ENCODE measurements at regions not wholly inside any gene's neighbourhood (a gene's known extent, or its start where the extent isn't known, plus 50 kb on each side); places are given as distances from the start of the nearest gene placed in this dataset.

DNA sequence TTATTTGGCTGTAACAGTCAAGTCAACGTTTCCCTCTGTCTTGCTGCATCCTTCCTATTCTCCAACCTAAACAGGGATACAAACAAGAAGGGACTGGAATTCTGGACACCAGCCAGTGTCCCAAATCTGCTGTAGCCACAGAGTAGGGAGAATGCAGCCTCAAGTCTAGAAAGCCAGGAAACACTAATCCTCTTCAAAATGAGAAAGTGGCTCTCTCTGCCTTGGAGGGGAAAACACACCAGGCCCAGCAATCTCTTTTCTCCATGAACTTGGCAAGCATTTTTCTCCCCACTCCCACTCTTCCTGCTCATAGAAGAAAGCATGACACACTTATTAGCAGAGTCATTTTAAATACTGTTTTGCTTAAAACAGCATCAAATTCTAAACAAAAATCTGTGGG lies 781.7 kb downstream of the SQOR start:
- no peak for DNase-seq (ENCODE audit: low spot score)

DNA sequence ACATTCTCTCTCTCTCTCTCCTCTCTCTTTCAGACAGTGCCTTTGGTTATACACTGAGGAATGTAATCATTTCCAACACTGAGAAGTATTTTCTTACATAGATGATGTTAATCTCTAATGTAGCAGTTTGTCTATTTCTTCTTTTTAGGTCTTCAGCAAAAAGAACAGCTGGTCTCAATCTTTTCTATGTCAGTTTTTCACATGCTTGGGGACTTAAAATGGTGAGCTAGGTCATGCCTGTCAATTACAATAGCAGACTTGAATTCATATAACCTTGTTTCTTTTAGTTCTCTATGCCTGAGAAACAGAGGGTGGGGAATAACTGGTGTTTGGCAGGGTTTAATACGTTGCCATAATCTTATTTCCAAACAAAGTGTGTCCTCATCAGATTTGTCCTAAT lies 786.2 kb downstream of the SQOR start:
- no peak for DNase-seq (ENCODE audit: low spot score)

DNA sequence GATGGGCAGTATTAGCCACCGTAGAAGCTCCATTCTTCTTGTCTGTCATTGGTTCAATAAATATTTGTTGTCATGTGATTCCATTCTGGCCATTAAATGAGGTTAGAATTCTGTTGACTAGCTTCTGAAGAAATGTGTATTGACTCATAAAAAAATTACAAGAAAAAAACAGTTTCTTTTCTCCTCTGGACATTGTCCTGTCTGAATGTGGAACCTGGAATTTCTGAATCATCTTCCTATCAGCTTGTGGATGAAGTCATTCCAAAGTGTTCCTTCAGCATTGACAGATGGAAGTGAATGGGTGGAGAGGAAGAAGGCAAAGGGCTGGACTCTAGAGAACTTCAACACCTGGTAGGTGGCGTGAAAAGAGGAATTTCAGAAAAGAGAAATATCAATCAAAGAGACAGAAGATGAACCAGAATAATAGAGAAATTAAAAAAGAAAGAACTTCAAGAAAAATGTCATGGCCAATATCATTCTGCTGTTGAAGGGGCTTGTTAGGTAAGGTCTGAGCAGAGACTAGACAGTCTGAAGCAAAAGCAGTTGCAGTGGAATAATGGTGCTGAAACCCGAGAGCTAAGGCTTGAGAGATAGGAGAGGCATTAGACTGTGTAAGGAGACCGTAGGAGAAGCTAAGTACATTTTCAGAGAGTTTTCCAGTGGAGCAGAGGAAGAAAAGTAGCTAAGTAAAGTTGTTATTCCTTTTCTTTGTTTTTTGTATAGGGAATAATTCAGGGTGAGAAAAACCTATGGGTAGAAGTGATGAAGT lies 806.6 kb downstream of the SQOR start:
- DNase-seq (ENCODE audit: low spot score), result no peak

DNA sequence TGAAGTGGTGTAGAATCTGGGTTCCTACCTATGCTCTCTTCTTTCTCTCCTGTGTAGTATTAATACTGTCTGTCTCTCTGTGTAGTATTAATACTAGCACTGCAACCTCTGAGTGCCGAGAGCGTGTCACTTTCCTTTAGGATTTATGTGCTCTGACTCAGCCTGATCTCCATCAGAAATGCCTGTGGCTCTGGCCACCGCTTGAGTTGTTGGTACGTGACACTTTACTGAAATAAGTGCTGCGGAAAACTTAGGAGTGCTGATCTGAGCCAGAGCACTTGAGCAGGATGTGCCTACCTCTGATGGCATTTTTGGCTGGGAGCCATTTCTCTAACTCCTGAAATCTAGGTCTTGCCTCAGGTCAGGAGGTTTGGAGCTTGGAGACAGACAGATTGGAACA lies 807.4 kb downstream of the SQOR start:
- DNase-seq (ENCODE audit: low spot score), result no peak

DNA sequence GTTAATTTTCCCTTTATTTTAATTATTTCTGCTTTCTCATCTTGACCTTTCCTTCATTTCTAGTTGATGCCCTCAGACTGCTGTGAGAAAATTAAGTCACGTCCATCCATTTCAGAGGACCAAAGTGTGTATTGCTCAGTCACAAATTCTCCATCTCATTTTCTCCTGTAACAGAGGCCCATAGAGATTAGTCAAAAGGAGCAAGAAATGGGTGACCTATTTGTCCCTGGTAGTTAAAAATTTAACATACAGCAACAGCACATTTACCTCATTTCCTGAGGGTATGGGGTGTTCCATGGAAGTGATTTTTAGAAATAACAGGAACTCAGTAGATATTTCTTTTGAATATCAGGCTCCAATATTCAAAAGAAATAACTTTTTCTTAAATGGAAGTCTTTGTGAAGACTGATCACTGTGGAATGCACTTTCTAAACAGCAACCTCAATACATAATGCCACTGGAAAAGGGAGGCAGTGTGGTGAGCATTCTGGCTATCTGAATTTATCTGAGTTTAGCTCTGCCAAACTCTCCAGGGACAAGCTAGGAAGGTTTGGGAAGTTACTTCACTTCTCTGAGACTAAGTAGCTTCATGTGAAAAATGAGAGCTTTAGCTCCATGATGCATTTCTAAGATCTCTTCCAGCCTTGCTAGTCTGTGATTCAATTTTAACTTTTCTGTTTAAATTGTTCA lies 808.2 kb downstream of the SQOR start:
- DNase-seq (ENCODE audit: low spot score), result no peak

DNA sequence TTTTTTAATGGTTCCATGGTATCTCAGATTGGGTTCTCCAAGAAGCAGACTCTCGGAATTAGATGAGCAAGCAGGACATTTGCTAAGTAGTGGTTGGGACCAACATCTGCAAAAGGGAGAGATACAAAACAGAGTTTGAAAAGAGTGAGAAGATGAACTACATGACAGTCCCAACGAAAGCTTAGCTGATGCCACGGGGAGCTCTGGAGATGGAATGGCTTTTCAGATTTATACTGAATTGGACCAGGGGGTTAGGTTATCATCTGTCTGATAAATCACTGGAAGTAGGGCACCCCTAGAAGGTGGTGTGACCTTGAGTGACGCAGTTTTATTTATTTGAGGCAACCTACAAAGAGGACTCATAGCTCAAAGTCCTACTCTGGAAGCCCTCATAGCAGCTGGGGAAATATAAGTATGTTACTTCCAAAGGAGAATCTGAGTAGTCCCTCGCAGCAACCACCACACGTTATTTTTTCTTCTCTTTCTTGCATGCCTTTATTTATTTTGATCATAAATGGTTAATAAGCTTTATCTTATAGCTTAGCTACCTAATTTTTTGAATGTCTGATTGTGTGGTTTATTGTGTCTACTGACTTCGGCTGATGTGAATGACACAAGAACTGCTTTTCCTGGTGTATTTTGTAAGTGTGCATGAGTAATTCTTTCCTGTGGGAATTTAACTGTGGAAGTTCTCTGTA lies 815.4 kb downstream of the SQOR start:
- DNase-seq (ENCODE audit: low spot score), result no peak

DNA sequence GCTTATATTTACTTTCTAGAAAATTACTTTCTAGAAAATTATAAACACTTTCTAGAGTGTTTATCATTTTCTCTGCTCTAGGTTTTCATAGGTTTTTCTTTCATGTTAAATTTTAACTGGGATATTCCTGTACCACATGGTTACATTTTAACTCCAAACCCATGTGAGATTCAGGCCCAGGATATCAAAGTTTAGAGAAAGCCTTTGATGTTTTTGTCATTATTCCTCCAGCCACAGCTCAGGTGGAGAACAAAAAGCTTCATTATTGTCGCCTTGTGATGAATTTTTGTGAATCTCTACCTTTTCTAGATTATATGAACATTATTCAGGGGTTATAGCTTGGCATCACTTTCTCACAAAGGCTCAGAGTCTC lies 816.0 kb downstream of the SQOR start:
- DNase-seq (ENCODE audit: low spot score), result no peak

DNA sequence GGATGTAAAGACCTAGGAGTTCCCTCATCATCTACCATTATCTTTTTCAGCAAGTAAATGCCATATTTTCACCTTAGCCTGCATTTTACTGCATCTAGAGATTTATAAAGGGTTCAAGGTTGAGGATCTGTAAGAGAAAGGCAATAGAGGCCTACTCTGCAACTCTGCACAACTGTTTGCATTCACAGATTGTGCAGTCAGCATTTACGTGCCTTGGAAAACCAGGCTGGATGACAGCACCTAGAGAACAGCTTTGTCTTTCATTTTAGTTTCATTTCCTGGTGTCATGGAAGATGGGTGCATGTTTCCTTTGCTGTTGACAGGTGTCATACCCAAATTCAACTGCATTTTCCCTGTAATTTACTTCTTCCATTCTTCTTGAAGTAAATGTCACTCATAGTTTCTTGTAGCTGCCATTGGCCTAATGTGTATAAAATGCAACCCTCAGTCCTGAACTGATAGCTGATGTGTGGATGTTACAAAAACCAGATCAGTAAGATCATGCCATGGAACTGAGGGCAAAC lies 817.5 kb downstream of the SQOR start:
- no peak for DNase-seq (ENCODE audit: low spot score)

DNA sequence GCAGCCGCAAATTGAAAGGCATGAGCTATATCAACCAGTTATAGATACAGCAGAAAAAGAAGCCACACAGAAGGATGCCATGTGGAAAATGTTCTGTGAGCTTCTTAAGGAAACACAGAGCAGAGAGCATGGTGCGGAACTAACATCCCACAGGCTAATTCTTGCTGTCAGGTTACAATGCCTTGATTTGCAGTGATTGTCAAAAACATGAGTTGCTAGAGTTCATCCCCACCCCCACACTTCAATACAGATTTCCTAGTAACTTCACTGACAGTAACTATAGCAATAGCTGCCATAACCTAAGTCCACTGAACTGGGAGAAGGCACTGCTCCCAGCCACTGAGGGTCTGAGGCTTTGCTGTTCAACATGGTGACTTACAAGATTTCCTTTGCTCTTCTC lies 821.6 kb downstream of the SQOR start:
- no peak for DNase-seq (ENCODE audit: low spot score)

DNA sequence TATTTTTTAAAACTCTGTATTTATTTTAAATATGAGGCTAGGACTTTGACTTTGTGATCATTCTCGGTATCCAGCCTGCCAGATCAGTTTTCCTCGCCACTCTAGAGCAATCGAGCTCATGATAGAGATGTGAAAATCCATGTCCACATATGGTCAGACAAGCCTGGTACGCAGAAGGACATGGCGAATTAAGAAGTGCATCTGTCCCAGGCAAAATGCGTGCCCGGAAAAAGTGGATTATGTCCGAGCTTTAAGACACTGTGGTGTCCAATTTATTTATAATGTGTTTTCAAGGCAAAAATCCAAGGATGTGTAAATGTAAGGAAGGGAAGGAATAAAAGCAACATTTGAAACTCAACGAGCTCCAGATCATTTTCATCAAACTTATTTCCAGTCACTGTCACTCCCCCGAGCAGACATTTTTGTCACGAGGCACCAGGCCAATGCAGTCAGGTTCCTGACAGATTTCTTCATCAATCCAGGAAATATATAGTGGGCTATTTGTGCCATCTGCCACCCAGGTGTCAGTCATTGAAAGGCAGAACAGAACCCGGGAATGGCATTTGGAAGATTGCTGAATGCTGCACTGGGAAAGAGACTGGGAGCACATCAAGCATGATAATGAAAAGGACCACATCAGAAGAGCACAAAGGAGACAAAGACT lies 825.7 kb downstream of the SQOR start:
- DNase-seq (ENCODE audit: low spot score), result no peak

DNA sequence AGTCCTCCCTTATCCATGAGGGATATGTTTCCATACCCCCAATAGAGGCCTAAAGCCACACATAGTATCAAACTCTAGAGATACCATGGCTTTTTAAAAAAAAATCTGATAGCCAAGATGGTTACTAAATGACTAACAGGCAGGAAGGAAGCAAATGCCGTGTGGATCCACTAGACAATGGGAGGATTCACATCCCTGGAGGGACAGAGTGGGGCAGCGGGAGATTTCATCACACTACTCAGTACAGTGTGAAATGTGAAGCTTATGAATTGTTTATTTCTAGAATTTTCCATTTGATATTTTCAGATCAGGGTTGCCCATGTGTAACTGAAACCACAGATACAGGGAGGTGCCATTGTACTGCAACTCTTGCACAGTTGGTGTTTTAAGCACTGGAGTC lies 826.6 kb downstream of the SQOR start:
- no peak for DNase-seq (ENCODE audit: low spot score)

DNA sequence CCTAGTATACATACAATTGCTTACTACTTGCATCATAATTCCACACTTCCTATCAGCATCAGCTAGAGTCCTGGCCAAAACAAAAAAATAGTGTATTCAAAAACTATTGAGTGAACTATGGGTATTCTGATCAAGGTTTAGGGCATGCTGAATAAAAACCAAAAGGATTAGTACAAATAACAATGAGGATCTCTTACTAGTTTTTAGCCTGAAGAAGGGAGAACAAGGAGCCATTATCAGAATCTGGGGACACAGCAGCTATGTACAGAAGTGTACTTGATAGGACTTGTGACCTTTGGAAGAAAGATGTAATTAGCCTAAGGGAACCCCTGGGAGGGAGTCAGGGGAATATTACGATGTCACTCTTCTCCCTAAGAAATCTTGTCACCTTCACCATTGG lies 832.2 kb downstream of the SQOR start:
- no peak for DNase-seq (ENCODE audit: low spot score)

DNA sequence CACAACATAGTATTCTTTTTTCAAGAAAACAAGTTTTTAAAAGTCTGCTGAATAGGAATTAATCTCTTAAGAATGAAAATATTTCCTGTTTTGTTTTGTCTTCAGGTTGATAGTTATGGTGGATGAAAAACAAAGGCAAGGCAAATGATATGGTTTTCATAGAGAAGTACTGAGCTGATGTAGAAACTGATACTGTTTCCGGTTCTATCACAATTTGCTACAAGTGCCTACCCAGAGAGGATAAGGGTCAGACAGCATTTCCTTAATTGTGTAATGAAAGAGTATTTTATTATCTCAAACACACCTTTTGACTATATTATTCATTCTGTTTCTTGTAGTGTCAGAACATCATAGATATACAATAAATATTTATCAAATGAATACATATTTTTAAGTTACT lies 836.3 kb downstream of the SQOR start:
- no peak for DNase-seq (ENCODE audit: low spot score)

DNA sequence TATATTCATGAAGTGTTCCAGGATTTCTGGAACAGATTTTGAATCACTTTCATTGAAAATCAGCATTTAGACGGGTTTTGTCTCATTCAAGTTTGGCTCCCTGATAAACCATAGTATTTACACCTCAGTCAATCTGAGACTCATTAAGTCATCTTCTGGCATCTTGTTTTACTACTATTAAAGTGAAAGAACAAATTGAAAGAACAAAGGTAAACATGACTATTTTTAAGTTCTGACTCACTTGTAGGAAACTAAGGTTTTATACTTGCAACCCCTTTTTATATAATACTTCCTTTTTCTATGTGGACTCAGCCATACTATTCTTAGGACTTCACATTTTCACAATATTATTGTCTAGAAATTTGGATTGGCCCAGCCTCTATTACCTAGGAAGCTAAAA lies 854.4 kb downstream of the SQOR start:
- no peak for DNase-seq (ENCODE audit: low spot score)

DNA sequence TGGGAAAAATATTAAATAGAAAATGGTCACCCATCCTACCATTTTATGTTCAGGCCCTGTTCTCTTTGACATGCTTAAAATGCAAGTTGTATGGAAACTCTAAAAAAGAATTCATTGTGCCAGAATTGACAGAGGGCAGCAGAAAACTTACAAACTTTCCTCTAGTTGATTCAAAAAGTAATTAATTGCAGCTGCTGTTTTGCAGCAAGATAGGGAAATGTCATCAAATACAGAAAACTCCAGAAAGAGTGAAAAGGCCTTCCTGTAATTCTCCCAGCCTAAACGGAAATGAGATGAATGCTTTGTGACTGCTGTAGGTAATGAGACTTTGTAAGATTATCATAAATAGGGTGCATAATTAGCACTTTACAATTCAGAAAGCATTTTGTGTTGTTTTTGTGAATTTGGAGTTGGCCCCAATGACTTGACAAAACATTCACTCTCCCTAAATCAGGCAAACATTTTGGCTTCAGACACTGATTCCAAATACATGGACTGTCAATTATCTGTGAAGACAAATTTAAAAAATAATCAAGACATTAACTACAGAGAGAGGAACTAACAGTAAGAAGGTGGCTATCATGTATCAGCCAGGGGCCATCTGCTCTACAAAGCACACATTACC lies 861.8 kb downstream of the SQOR start:
- no peak for DNase-seq (ENCODE audit: low spot score)

DNA sequence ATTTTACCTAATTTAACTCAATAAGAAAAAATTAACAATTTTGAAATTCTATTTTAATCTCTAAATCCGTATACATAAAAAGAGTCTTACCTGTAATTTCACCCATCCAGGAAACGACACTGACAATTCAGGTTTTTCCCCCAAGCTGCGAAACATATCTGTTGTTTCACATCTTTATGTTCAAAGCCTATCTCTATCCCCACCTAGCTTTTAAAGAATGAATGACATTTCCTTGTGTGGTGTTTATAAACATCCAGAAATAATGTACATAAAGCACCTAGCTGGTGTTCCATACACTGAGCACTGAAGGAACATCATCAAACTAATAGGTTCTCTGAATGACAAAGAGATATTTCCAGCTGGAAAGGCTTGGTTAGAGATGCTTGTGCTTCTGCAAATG lies 867.8 kb downstream of the SQOR start:
- no peak for DNase-seq (ENCODE audit: low spot score)

DNA sequence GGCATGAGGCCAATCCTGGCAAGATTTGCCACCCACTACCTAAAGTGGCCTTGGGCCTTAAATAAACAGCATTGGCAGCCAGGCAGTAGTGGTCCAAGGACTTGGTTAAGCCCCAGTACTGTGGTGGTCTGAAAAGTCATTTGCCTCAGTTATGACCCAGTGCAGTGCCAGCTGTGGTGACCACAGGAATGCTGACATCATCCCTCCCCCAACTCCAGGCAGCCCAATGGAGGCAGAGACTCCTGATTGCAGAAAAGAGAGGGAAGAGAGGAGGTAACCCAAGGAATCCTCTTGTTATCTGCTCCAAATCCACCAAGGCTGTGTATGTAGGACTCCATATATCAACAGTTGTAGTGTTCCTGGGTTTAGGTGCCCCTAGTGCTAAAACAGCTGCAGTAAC lies 883.6 kb downstream of the SQOR start:
- DNase-seq (ENCODE audit: low spot score), result no peak

DNA sequence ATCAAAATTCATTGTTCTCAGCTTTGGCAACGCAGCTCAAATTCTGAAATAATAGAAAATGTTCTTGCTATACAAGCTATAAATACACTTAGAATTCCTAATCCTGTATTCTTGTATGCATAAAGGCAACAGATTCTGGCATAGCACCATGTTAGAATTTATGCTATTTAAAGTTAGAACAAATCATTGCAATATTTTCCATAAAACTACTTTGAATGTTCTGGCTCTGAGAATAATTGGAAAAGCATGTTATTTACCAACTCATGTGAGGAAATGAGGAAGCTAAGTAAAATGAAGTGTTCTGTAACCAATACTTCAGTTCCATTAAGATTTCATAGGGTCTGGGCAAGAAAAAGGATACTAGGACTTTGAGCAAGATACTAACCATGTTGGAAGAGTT lies 888.9 kb downstream of the SQOR start:
- no peak for DNase-seq (ENCODE audit: low spot score)

DNA sequence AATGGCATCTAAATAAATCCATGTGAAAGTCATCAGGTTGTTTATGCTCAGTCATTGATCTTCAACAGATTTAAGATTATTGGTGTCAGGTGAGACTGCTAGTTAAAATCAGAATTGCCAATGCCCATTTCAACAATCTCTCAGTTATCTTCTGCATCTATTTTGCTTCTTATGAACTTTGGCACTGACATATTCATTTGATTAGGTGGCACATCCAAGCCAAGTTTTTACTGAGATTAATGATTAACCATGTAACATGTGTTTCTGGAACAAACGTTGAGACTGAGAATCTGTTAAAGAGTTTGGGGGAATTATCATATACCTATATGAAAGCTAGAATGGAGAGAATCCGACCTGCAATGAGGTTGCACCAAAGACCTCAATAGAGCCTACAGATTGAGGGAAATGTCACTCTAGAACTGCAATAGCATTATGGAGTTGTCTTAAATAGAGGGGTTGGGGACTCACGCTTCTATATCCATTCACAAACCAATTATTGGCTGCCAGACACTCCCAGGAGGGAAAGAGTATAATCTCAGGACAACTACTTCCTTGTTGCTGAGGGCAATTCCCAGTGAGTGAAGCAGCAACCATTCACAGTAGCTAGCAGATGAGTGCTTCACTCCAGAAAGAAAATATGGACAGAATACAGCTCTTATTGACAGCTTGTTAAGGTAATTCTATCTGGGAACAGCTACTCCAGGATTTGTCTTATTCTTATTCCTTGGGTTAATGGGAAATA lies 891.3 kb downstream of the SQOR start:
- no peak for DNase-seq (ENCODE audit: low spot score)

DNA sequence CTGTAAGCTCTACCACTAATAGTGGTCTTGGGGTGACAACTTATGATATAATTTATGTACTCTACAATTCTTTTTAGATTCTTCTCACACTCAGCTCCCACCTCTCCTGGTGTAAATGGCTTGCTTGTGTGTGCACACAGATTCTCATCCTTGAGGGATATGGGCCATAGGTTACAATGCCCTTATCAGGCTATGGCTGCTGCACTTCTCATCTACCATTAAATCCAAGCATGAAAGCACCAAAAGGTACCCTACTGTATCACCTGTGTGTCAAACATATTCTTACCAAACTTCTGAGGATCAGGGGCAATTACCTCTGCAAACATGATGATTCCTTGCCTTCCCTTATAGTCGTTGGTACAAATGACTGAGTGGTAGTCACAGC lies 891.9 kb downstream of the SQOR start:
- no peak for DNase-seq (ENCODE audit: low spot score)

DNA sequence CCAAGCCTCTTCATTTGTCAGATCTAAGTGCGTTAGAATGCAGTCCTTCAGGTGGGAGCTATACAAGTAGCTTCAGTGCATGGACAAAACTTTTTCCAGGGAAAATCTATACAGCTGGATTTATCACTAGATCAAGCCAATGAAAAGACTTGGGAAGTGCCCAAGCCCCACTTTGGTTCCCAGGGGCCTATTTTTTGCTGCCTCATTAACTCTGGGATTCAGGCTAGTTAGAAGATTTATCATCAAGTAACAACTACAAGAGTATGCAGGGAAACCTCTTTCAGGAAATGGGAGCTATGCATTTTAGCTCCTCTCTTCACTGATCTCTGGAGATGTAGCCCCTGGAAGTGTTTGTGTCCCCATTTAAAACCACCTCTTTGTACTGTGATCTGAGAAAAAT lies 908.8 kb downstream of the SQOR start:
- DNase-seq (ENCODE audit: low spot score), result no peak

DNA sequence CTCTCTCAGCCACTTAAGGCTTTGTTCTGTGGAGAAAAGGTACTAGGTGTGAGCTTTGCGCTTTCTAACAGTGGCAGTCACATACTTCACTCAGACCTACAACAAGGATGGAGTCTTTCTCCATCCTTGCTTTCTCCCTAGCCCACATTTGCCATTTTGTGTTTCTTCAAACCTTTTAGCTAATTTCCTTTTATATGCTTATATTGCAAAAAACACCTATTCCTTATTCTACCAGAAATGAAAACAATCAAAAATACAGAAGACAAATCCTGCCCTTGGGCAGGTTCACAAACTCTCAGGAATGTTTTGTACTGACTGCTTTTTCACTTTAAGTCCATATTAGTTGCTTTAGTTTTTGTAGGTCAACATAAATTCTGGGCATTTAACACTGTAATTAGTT lies 914.2 kb downstream of the SQOR start:
- no peak for DNase-seq (ENCODE audit: low spot score)
